GM18499 (cell line): ENCODE measurements at regions not wholly inside any gene's neighbourhood (a gene's known extent, or its start where the extent isn't known, plus 50 kb on each side); places are given as distances from the start of the nearest gene placed in this dataset.

Experiments used
- ATAC-seq: cut with Tn5 transposase; IDR thresholded peaks from one replicate; pipeline ENCODE4 v1.9.1; 2021; ENCODE audit warnings: moderate number of reproducible peaks; ENCODE audit not compliant: insufficient read depth, unreplicated experiment

DNA sequence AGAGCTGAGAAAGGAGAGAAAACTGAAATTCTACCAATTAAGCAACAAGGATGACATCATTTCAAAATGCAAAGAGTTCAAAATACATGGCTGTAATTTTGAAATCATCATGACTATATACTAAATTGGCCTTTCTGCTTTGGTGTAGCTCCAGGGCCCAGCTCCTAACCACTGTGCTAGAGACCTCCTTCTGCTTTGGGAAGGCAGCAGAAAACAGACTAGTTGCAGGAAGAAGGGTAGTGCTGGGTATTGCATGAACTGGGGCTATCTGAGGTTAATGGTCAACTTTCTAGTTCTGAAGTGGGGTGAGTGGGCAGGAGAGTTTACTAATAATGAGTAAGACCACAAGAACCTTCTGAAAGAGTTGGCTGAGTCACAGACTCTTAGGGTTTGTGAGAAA lies 66.2 kb downstream of the PTGER2 start:
- peak; percentile 96 for ATAC-seq
